A549 (cell line): ENCODE measurements at regions not wholly inside any gene's neighbourhood (a gene's known extent, or its start where the extent isn't known, plus 50 kb on each side); places are given as distances from the start of the nearest gene placed in this dataset.

Experiments
- ATAC-seq, 2 experiments: fragments of 200-7000 bp in 1 of 2; fragments of >200 bp in 1 of 2; cut with Nextera tagmentation in 1 of 2; cut with Tn5 transposase in 1 of 2; 3 replicates each; pipeline versions ENCODE4 v1.8.0 to v1.9.1; 2018 to 2020; ENCODE audit warnings: mild to moderate bottlenecking in 1 of 2, moderate library complexity in 1 of 2
- CTCF ChIA-PET: fragments of 300-600 bp; sonication (Branson Sonifier 250); formaldehyde crosslinking; extraction: SDS; loops from one replicate; lab custom pipeline; 2021; ENCODE audit warnings: antibody characterized with exemption, inconsistent platforms; lab: Yijun Ruan, JAX
- POLR2A ChIA-PET: fragments of 350-600 bp; formaldehyde crosslinking; extraction: SDS; loops from one replicate; lab custom pipeline; 2021; ENCODE audit warnings: antibody characterized with exemption, inconsistent platforms; lab: Yijun Ruan, JAX
- DNase-seq, 2 experiments: peaks; one replicate each; pipeline versions ENCODE4 v3.0.0 to v3.0.0-alpha.2; 2011 to 2016; ENCODE audit warnings: low read depth in 1 of 2, low spot score in 1 of 2
- FAIRE-seq: peaks from 2 replicates; lab custom pipeline; 2011; peaks lifted over from hg19 to GRCh38; lab: Jason Lieb, UNC
- H3K27ac ChIP-seq, 2 experiments: fragments of >200 bp; sonication (Bioruptor Twin); formaldehyde crosslinking; 3 replicates each; pipeline ENCODE4 v1.5.1; 2016 to 2017
- H3K4me1 ChIP-seq: fragments of >200 bp; sonication (Bioruptor Twin); formaldehyde crosslinking; 3 replicates; pipeline ENCODE4 v1.6.1; 2016
- H3K4me2 ChIP-seq: fragments of >200 bp; sonication (Bioruptor Twin); formaldehyde crosslinking; 3 replicates; pipeline ENCODE4 v1.6.1; 2016
- H3K4me3 ChIP-seq: fragments of >200 bp; sonication (Bioruptor Twin); formaldehyde crosslinking; 3 replicates; pipeline ENCODE4 v1.5.1; 2016
- H3K9me3 ChIP-seq: fragments of >200 bp; sonication (Bioruptor Twin); formaldehyde crosslinking; 3 replicates; pipeline ENCODE4 v1.6.1; 2016
- ATOH8 ChIP-seq: fragments of 250-450 bp; sonication (Bioruptor Pico); IDR thresholded peaks from 2 replicates; pipeline ENCODE4 v1.5.0; 2020; ENCODE audit warnings: low read depth, mild to moderate bottlenecking, moderate library complexity
- CBX2 ChIP-seq: fragments of 200-600 bp; sonication (generic); IDR thresholded peaks from 2 replicates; pipeline ENCODE4 v1.6.1; 2016; ENCODE audit warnings: low read depth, mild to moderate bottlenecking, borderline replicate concordance
- CBX8 ChIP-seq: fragments of 200-600 bp; sonication (generic); IDR thresholded peaks from 2 replicates; pipeline ENCODE4 v1.6.1; 2016
- CHD2 ChIP-seq: fragments of 150-350 bp; IDR thresholded peaks from 2 replicates; pipeline ENCODE4 v1.6.1; 2014; ENCODE audit warnings: low read length; ENCODE audit not compliant: partially characterized antibody
- CTCF ChIP-seq: fragments of >200 bp; sonication (Bioruptor Twin); formaldehyde crosslinking; IDR thresholded peaks from 3 replicates; pipeline ENCODE4 v1.5.1; 2016
- EHF ChIP-seq: fragments of 250-450 bp; sonication (Bioruptor Pico); IDR thresholded peaks from 2 replicates; pipeline ENCODE4 v1.5.0; 2020; ENCODE audit warnings: mild to moderate bottlenecking
- EHMT2 ChIP-seq: fragments of 200-600 bp; sonication (generic); IDR thresholded peaks from 2 replicates; pipeline ENCODE4 v1.6.1; 2016; ENCODE audit warnings: antibody characterized with exemption, low read depth, mild to moderate bottlenecking, moderate library complexity
- ESRRA ChIP-seq: fragments of 150-350 bp; IDR thresholded peaks from 2 replicates; pipeline ENCODE4 v1.6.1; 2014; ENCODE audit warnings: mild to moderate bottlenecking, low read length, borderline replicate concordance
- FOSB ChIP-seq: fragments of 250-450 bp; sonication (Bioruptor Pico); IDR thresholded peaks from 2 replicates; pipeline ENCODE4 v1.5.0; 2020; ENCODE audit warnings: mild to moderate bottlenecking, moderate library complexity
- FOSL2 ChIP-seq, 2 experiments: fragments of 450-650 bp in 1 of 2; fragments of >200 bp in 1 of 2; sonication (Bioruptor Twin) in 1 of 2; formaldehyde crosslinking; IDR thresholded peaks; 2 replicates each; pipeline versions ENCODE4 v1.5.0 to v1.6.1; 2016 to 2020; ENCODE audit warnings: mild to moderate bottlenecking in 1 of 2, moderate library complexity in 1 of 2
- FOXS1 ChIP-seq: fragments of 250-450 bp; sonication (Bioruptor Pico); IDR thresholded peaks from 2 replicates; pipeline ENCODE4 v1.5.0; 2020; ENCODE audit warnings: mild to moderate bottlenecking, moderate library complexity
- GATA3 ChIP-seq: IDR thresholded peaks from 2 replicates; pipeline ENCODE4 v1.6.1; 2012; ENCODE audit warnings: borderline replicate concordance
- JUNB ChIP-seq: fragments of >200 bp; sonication (Bioruptor Twin); formaldehyde crosslinking; IDR thresholded peaks from 2 replicates; pipeline ENCODE4 v1.6.1; 2016
- MAFK ChIP-seq: fragments of 450-650 bp; IDR thresholded peaks from 2 replicates; pipeline ENCODE4 v1.6.1; 2014; ENCODE audit not compliant: partially characterized antibody
- MYC ChIP-seq: IDR thresholded peaks from 2 replicates; pipeline ENCODE4 v1.6.1; 2012; ENCODE audit warnings: mild to moderate bottlenecking, inconsistent platforms, low read length, improper control_type of control experiment, borderline replicate concordance
- NFE2L2 ChIP-seq: fragments of 150-350 bp; conservative IDR thresholded peaks from 2 replicates; pipeline ENCODE4 v1.6.1; 2014; ENCODE audit warnings: low read length
- NR3C1 ChIP-seq: fragments of >200 bp; sonication (Bioruptor Twin); formaldehyde crosslinking; IDR thresholded peaks from 3 replicates; pipeline ENCODE4 v1.6.1; 2017
- POLR2A ChIP-seq: IDR thresholded peaks from 2 replicates; pipeline ENCODE4 v1.6.1; 2012; ENCODE audit warnings: mild to moderate bottlenecking, low read length
- RAD21 ChIP-seq, 2 experiments: fragments of >200 bp in 1 of 2; sonication (Bioruptor Twin) in 1 of 2; formaldehyde crosslinking in 1 of 2; IDR thresholded peaks in 1 of 2; conservative IDR thresholded peaks in 1 of 2; 2 replicates in 1 of 2; 3 replicates in 1 of 2; pipeline ENCODE4 v1.6.1; 2012 to 2018; ENCODE audit warnings: inconsistent platforms in 1 of 2
- RARB ChIP-seq: fragments of 250-450 bp; sonication (Bioruptor Pico); IDR thresholded peaks from 2 replicates; pipeline ENCODE4 v1.8.0; 2021; ENCODE audit warnings: mild to moderate bottlenecking, moderate library complexity
- REST ChIP-seq: fragments of 200-600 bp; sonication (generic); IDR thresholded peaks from 2 replicates; pipeline ENCODE4 v1.6.1; 2016; ENCODE audit warnings: antibody characterized with exemption, mild to moderate bottlenecking, moderate library complexity
- RNF2 ChIP-seq: fragments of 200-600 bp; sonication (generic); IDR thresholded peaks from 2 replicates; pipeline ENCODE4 v1.6.1; 2016; ENCODE audit warnings: low read depth, mild to moderate bottlenecking, antibody characterized with exemption, moderate library complexity, borderline replicate concordance
- ZSCAN20 ChIP-seq: fragments of 250-450 bp; sonication (Bioruptor Pico); IDR thresholded peaks from 2 replicates; pipeline ENCODE4 v1.8.0; 2022; ENCODE audit warnings: mild to moderate bottlenecking, moderate library complexity
- WGBS: methylation state at CpG from one replicate; pipeline ENCODE4 v1.1.6; 2017; ENCODE audit errors: missing lambda C conversion rate; 5-methylcytosine and 5-hydroxymethylcytosine counted together
- TF ChIP-seq, protein P1 (sequence below): IDR thresholded peaks from 2 replicates; pipeline ENCODE4 v1.6.1; 2012

GRCh38 chr6:76706631-76707030 lies 634.2 kb upstream of the IMPG1 start:
- Histone ChIP-seq H3K27ac (no peak overlapping the region), H3K9me3 (no peaks in the 10 kb centered on the region), H3K4me2 (no peak overlapping the region), H3K4me3 (no peak overlapping the region), H3K4me1 (no peaks in the 10 kb centered on the region)
- FAIRE-seq (no peak), DNase-seq (no peak), ATAC-seq (no peak)
- POLR2A ChIA-PET, result no interaction called here
- 6% methylated on average over 1 of the region's 1 CpG for WGBS
- no peak for TF ChIP-seq EHF (CRISPR knock-in tag)
- no peak for TF ChIP-seq MYC
- no peak for TF ChIP-seq FOSL2 (IDR thresholded peaks at IDR 0.05)
- no peak for TF ChIP-seq FOSL2 (CRISPR knock-in tag; IDR thresholded peaks at IDR 0.05)
- TF ChIP-seq FOXS1 (CRISPR knock-in tag), result no peak
- no peak for TF ChIP-seq ZSCAN20 (CRISPR knock-in tag)
- TF ChIP-seq NFE2L2, result no peak
- TF ChIP-seq RAD21 (conservative IDR thresholded peaks at IDR 0.05 in 1 of 2, IDR thresholded peaks at IDR 0.05 in 1 of 2), result no peak
- no peak for TF ChIP-seq POLR2A
- no peak for TF ChIP-seq NR3C1
- TF ChIP-seq REST, result no peak
- CTCF ChIA-PET, result no interaction called here

DNA sequence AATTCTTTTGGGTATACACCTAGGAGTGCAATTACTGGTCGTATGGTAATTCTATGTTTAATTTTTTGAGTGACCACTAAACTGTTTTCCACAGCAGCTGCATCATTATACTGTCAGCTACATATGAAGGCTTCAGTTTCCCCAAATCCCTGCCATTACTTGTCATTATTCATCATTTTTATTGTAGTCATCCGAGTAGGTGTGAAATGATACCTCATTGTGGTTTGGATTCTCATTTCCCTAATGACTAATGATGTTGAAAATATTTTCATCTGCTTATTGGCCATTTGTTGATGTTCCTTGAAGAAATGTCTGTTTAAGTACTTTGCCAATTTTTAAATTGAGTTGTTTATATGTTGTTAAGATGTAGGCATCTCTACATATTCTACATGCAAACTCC lies 633.6 kb upstream of the IMPG1 start:
- WGBS, result 10% methylated on average over 2 of the region's 2 CpGs
- CTCF ChIA-PET, result no interaction called here
- TF ChIP-seq RNF2, result no peak
- no peak for TF ChIP-seq RARB
- TF ChIP-seq CTCF, result no peak
- TF ChIP-seq MAFK, result no peak
- TF ChIP-seq CBX2, result no peak
- no peak for TF ChIP-seq ESRRA
- TF ChIP-seq CBX8, result no peak
- no peak for TF ChIP-seq EHF (CRISPR knock-in tag)
- TF ChIP-seq CHD2, result no peak
- TF ChIP-seq, all 56 proteins: peak for 0
- no peak for DNase-seq
- Histone ChIP-seq H3K27ac (no peak overlapping the region), H3K4me2 (no peak overlapping the region), H3K4me3 (no peak overlapping the region), H3K9me3 (no peaks in the 10 kb centered on the region), H3K4me1 (no peaks in the 10 kb centered on the region)
- POLR2A ChIA-PET, result no interaction called here
- no peak for ATAC-seq
- FAIRE-seq, result no peak

DNA sequence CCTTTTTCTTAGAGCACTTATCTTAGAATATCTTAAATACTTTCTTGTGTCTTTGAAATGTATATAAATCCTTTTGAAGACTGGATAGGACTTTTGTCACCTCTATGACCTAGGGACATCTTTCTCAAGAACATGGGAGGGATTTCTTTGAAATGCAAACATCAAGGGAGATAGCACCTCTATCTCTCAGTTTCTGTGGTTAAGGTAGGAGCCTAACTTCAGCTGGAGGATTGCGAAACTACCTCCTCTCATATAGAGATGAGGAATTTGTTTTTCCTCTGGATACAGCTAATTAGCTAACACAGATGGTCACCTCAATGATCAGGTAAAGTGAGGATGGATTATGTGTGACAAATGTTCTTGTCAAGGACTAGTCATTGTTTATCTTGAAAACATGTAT lies 631.3 kb upstream of the IMPG1 start:
- DNase-seq (no peak), ATAC-seq (no peak), FAIRE-seq (no peak)
- POLR2A ChIA-PET, result no interaction called here
- CTCF ChIA-PET, result no interaction called here
- no peak for TF ChIP-seq MYC
- TF ChIP-seq RNF2, result no peak
- no peak for TF ChIP-seq ATOH8 (CRISPR knock-in tag)
- TF ChIP-seq FOSB (CRISPR knock-in tag), result no peak
- TF ChIP-seq EHMT2, result no peak
- no peak for TF ChIP-seq GATA3
- no peak for TF ChIP-seq JUNB
- TF ChIP-seq, protein P1, sequence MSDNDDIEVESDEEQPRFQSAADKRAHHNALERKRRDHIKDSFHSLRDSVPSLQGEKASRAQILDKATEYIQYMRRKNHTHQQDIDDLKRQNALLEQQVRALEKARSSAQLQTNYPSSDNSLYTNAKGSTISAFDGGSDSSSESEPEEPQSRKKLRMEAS, result no peak
- TF ChIP-seq ZSCAN20 (CRISPR knock-in tag), result no peak
- no peak for TF ChIP-seq CBX2
- Histone ChIP-seq H3K4me3 (no peak overlapping the region), H3K9me3 (no peaks in the 10 kb centered on the region), H3K27ac (no peak overlapping the region), H3K4me1 (no peaks in the 10 kb centered on the region), H3K4me2 (no peak overlapping the region)
- WGBS, result 77% methylated on average over 1 of the region's 1 CpG
